CD4-positive, alpha-beta T cell (primary cell): ENCODE measurements at regions not wholly inside any gene's neighbourhood (a gene's known extent, or its start where the extent isn't known, plus 50 kb on each side); places are given as distances from the start of the nearest gene placed in this dataset.

ENCODE experiments used
- ATAC-seq: fragments of 200-7000 bp; cut with Tn5 transposase; one replicate; pipeline ENCODE4 v1.10.0; 2022; ENCODE audit warnings: mild to moderate bottlenecking; ENCODE audit not compliant: poor library complexity
- CTCF ChIA-PET: fragments of 350-600 bp; sonication (Branson Sonifier 250); formaldehyde crosslinking; loops from one replicate; lab custom pipeline; 2021; ENCODE audit warnings: antibody characterized with exemption, inconsistent platforms; lab: Charles Lee
- POLR2A ChIA-PET: fragments of 350-600 bp; sonication (Branson Sonifier 250); formaldehyde crosslinking; loops from one replicate; lab custom pipeline; 2021; ENCODE audit warnings: antibody characterized with exemption, inconsistent platforms; lab: Charles Lee
- DNase-seq, 14 experiments: peaks; one replicate each; pipeline ENCODE4 v3.0.0-alpha.2; 2013 to 2020; ENCODE audit warnings: mixed read lengths in 2 of 14
- H3K27ac ChIP-seq, 2 donors: one replicate each; pipeline versions ENCODE4 v1.5.1 to v1.7.0; 2013; ENCODE audit warnings: low read length in 2 of 2, low read depth in 1 of 2, mild to moderate bottlenecking in 1 of 2
- H3K27me3 ChIP-seq, 2 experiments: 1 replicate in 1 of 2; 2 replicates in 1 of 2; pipeline versions ENCODE4 v1.6.1 to v1.7.0; 2013; ENCODE audit warnings: low read length in 2 of 2, control low read depth in 1 of 2, mild to moderate bottlenecking in 1 of 2, moderate library complexity in 1 of 2; ENCODE audit not compliant: insufficient read depth in 2 of 2, control insufficient read depth in 1 of 2
- H3K36me3 ChIP-seq: one replicate; pipeline ENCODE4 v1.6.1; 2013; ENCODE audit warnings: low read length, control low read depth; ENCODE audit not compliant: insufficient read depth
- H3K4me1 ChIP-seq: one replicate; pipeline ENCODE4 v1.6.1; 2013; ENCODE audit warnings: low read length, control low read depth; ENCODE audit not compliant: insufficient read depth
- H3K4me3 ChIP-seq: one replicate; pipeline ENCODE4 v1.5.1; 2013; ENCODE audit warnings: mild to moderate bottlenecking, low read length, moderate library complexity
- H3K9me3 ChIP-seq, 2 experiments: 1 replicate in 1 of 2; 2 replicates in 1 of 2; pipeline versions ENCODE4 v1.6.1 to v1.7.0; 2013; ENCODE audit warnings: low read length in 2 of 2, mild to moderate bottlenecking in 2 of 2, control low read depth in 1 of 2, moderate library complexity in 1 of 2; ENCODE audit not compliant: control insufficient read depth in 1 of 2, insufficient read depth in 1 of 2
- H3K27ac Mint-ChIP-seq: one replicate; pipeline ENCODE4 v1.8.0; 2020; ENCODE audit warnings: mixed read lengths
- H3K27me3 Mint-ChIP-seq: one replicate; pipeline ENCODE4 v1.8.0; 2021; ENCODE audit warnings: mixed read lengths
- H3K36me3 Mint-ChIP-seq: one replicate; pipeline ENCODE4 v1.8.0; 2021; ENCODE audit warnings: low read depth, mixed read lengths
- H3K4me1 Mint-ChIP-seq: one replicate; pipeline ENCODE4 v1.8.0; 2021; ENCODE audit warnings: low read depth, mixed read lengths
- H3K4me3 Mint-ChIP-seq: one replicate; pipeline ENCODE4 v1.8.0; 2020; ENCODE audit warnings: mild to moderate bottlenecking, mixed read lengths
- H3K9me3 Mint-ChIP-seq: one replicate; pipeline ENCODE4 v1.8.0; 2020; ENCODE audit warnings: mixed read lengths
- intact Hi-C, 2 experiments: fragments of 100-400 bp; cut with DNase I in 1 of 2; cut with micrococcal nuclease in 1 of 2; formaldehyde crosslinking; loops; one replicate each; pipeline versions ENCODE4 v1.15.1 to v1.9.0; 2023 to 2025; cut with DNase I, micrococcal nuclease
- TF ChIP-seq, protein P1 (sequence below): fragments of 200-600 bp; IDR thresholded peaks from one replicate; pipeline ENCODE4 v1.8.0; 2022; ENCODE audit warnings: antibody characterized with exemption, mild to moderate bottlenecking

DNA sequence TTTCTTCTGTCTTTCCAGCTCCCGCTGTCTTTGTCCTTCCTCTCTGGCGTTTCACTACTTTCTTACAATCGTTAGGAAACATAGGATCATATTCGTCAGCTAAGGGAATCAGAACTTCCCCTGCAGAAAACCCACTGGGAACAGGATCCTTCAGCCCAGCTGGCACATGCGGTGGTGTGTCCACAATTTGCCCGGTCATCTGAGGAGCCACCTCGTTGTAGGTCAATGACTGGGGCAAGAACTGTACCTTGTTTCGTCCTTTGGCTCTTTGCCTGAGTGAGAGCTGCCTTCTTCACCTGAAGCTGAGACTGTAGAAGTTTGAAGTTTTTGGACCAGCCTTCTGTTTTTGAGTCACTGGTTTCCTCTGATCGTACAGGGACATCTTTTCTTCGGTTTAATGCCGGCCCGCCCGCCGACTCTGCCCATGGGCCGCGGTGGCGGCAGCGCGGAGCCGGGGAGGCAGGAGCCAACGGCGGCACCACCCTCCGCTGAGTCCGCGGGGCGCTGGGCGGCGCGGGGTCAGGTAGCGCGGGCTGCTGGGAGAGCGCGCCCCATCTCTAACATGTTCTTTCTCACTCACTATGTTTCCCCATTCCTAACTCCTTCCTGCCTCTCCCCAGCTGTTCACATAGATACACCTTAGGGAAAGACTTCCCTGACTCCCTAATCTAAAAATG, 214.1 kb upstream of the NANOGP8 start:
- Histone ChIP-seq H3K4me1 (no peaks in the 10 kb centered on the region), H3K27ac (no peak overlapping the region), H3K4me3 (no peak overlapping the region), H3K36me3 (no peaks in the 10 kb centered on the region), H3K9me3 (peaks cover 0 to 7% of the 10 kb centered on the region in 2 experiments), H3K27me3 (no peaks in the 10 kb centered on the region)
- no peak for ATAC-seq
- no peaks in the 10 kb centered on the region for H3K4me1 Mint-ChIP-seq
- no peaks in the 10 kb centered on the region for H3K27me3 Mint-ChIP-seq
- TF ChIP-seq, protein P1, sequence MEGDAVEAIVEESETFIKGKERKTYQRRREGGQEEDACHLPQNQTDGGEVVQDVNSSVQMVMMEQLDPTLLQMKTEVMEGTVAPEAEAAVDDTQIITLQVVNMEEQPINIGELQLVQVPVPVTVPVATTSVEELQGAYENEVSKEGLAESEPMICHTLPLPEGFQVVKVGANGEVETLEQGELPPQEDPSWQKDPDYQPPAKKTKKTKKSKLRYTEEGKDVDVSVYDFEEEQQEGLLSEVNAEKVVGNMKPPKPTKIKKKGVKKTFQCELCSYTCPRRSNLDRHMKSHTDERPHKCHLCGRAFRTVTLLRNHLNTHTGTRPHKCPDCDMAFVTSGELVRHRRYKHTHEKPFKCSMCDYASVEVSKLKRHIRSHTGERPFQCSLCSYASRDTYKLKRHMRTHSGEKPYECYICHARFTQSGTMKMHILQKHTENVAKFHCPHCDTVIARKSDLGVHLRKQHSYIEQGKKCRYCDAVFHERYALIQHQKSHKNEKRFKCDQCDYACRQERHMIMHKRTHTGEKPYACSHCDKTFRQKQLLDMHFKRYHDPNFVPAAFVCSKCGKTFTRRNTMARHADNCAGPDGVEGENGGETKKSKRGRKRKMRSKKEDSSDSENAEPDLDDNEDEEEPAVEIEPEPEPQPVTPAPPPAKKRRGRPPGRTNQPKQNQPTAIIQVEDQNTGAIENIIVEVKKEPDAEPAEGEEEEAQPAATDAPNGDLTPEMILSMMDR, result no peak
- H3K27ac Mint-ChIP-seq, result no peak overlapping the region
- no peaks in the 10 kb centered on the region for H3K9me3 Mint-ChIP-seq
- no peaks in the 10 kb centered on the region for H3K36me3 Mint-ChIP-seq
- ChIA-PET POLR2A (no interaction called here), CTCF (no interaction called here)
- DNase-seq, result no peak
- no peak overlapping the region for H3K4me3 Mint-ChIP-seq
- intact Hi-C loops, result no loop called here

DNA sequence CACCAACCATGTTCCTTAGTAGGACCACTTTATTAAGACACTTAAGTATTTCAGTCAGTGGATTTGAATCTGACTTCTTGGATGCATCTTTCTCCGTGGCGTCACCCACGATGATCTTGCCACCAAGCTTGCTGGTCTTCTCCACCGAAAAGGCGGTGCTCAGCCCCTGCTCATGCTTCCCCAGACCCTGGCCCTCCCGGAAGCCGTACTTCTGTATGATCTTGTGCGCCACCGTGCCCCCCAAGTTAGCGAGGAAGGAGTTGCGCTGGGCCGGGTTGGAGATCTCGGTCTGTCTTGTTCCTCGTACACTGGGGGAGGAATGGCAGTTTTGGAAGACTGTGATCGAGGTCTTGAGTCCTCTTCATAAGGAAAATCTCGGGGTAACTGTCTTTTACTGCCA, 213.4 kb upstream of the NANOGP8 start:
- Histone ChIP-seq H3K4me1 (no peaks in the 10 kb centered on the region), H3K27me3 (no peaks in the 10 kb centered on the region), H3K4me3 (no peak overlapping the region), H3K9me3 (peaks cover 0 to 7% of the 10 kb centered on the region in 2 experiments), H3K36me3 (no peaks in the 10 kb centered on the region), H3K27ac (no peak overlapping the region)
- Mint-ChIP-seq H3K36me3 (no peaks in the 10 kb centered on the region), H3K4me3 (no peak overlapping the region), H3K27me3 (no peaks in the 10 kb centered on the region), H3K4me1 (no peaks in the 10 kb centered on the region), H3K27ac (no peak overlapping the region), H3K9me3 (no peaks in the 10 kb centered on the region)
- CTCF ChIA-PET, result no interaction called here
- no peak for DNase-seq
- no peak for ATAC-seq
- intact Hi-C loops, result no loop called here
- TF ChIP-seq, protein P1, result no peak
- POLR2A ChIA-PET, result no interaction called here

DNA sequence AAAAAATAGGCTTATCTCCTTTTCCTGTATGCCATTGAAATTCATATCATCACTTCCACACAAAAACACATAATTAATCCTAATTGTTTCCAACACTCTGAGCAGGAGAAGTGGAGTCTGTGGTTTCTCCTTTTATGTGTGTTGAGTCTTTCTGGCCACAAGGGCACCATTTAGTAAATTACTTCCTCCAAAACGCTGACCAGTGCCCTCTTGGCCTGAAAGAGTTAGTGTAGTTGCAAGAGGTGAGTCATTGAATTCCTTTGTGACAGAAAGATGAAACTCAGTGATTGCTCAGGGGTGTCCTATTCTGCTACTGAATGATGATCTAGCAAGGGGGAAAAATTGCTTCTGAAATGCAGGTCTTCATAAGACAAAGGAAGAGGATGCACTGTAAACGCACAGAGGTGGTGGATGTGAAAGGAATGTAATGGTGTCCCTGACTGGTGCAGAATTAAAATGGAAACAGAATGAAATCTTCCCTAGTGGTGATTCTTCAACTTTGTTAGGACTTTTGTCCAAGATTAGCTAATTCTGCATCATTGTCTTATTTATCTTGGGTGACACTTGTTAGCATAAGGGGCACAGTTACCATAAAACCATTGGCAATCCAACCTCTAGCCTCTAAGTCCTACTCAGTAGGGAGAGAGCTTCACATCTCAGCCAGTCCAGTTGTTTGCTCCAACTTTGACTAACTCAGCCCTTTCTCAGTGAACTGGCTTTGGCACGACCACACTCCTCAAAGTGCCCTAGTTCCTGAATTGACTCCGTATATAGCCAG, 208.4 kb upstream of the NANOGP8 start:
- POLR2A ChIA-PET, result no interaction called here
- intact Hi-C loops, result no loop called here

More for the DNA sequence above, 208.4 kb upstream of the NANOGP8 start:
- Mint-ChIP-seq H3K27me3 (no peaks in the 10 kb centered on the region), H3K9me3 (no peaks in the 10 kb centered on the region), H3K4me1 (no peaks in the 10 kb centered on the region), H3K36me3 (no peaks in the 10 kb centered on the region), H3K4me3 (no peak overlapping the region), H3K27ac (no peak overlapping the region)
- no peak for DNase-seq
- CTCF ChIA-PET, result no interaction called here
- Histone ChIP-seq H3K9me3 (no peaks in the 10 kb centered on the region), H3K27me3 (no peaks in the 10 kb centered on the region), H3K36me3 (no peaks in the 10 kb centered on the region), H3K4me1 (no peaks in the 10 kb centered on the region), H3K27ac (no peak overlapping the region), H3K4me3 (no peak overlapping the region)
- TF ChIP-seq, protein P1, result no peak
- ATAC-seq, result no peak
